Activated CD4-positive, alpha-beta T cell treated with anti-CD3 and anti-CD28 coated beads, Interleukin-2, amount 50 U/mL, for 16 hours (primary cell): ENCODE measurements at regions not wholly inside any gene's neighbourhood (a gene's known extent, or its start where the extent isn't known, plus 50 kb on each side); places are given as distances from the start of the nearest gene placed in this dataset.
A peak's percentile ranks its signal among the peaks of the same experiment; 100 is the strongest.
"Not testable (repeated sequence)": the region's sequence is repeated elsewhere in the genome, so short reads cannot be mapped to it uniquely, and the experiment has no call there.

Experiments
- DNase-seq: peaks from one replicate; pipeline ENCODE4 v3.0.0-alpha.2; 2020

GRCh38 chr14:45970621-45971020, 681.0 kb downstream of the RPL10L start:
- DNase-seq = no peak

GRCh38 chr14:45968037-45968436, 683.5 kb downstream of the RPL10L start:
- DNase-seq = no peak

- DNase-seq = no peak
These were observed 696.5 kb upstream of the MIS18BP1 start for GRCh38 chr14:45949479-45949878.

DNA sequence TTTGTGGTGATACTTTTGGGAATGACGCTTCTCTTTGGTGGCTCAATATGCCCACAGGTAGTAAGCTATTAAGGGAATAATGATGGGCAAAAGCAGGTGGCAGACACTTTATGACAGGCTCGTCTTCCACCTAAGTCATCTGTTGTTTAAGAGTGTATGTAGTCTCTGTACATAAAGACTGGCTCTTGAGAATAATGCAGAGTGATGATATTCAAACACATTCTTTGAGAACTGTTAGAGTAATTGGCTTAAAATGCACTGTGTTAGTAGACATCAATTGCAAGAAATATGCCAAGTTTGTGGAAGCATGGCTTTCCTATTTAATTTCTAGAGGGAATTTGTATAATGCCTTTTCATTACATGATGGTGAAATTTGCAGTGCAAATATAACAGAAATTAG, 694.8 kb upstream of the MIS18BP1 start:
- DNase-seq = no peak

DNA sequence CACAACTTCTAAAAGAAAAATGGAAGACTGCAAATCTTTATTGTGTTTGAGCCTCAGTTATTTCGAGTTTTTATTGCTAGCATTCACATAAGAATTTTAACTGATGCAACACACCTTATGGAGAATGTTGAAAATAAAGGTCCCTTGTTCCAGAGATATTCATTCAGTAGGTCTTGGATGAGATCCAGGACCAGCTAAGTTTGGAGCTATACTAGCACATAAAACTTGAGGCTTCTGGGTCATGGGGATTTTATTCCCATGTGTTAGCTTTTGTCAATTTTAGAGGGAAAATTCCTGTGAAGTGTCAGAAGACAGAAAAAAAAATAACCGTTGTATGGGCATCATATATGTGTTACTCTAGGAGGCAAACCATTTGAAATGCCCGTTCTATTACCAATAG, 693.2 kb upstream of the MIS18BP1 start:
- DNase-seq = no peak

DNA sequence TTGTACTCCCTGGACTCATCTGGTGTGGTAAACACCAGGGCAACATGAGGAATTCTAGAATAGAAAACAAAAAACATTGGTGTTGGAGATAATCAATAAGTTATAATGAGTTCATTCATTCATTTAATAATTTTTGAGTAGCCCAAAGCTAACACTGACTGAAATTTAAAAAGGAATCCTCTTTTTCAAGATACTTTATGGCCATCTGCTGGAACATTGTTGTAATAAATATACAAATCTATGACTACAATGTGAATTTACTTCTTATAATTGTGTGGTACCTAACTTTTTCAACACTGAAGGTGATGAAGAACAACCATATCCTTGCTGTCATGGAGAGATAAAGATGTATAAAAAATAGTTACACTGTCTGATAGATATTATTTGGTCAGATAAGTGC, 687.3 kb upstream of the MIS18BP1 start:
- DNase-seq = no peak

GRCh38 chr14:45939572-45939971, 686.6 kb upstream of the MIS18BP1 start:
- DNase-seq = no peak

DNA sequence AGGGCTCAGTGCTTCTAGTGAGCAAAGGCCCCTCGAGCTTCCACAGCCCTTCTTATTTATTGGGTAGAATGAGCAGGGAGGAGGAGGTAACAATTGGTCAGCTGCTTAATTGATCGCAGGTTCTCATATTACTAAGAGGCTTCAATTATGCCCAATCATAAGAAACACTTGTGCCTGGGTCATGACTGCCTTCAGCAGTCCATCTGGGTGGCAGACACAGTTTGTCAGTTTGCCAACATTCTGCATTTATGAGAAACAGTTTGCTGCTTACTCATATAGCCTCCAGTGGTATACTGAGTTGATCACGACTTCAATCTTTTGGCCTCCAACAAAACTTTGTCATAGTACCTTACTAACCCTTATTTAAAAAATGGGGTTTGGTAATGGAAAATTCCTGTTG, 667.0 kb upstream of the MIS18BP1 start:
- not testable (repeated sequence) for DNase-seq

DNA sequence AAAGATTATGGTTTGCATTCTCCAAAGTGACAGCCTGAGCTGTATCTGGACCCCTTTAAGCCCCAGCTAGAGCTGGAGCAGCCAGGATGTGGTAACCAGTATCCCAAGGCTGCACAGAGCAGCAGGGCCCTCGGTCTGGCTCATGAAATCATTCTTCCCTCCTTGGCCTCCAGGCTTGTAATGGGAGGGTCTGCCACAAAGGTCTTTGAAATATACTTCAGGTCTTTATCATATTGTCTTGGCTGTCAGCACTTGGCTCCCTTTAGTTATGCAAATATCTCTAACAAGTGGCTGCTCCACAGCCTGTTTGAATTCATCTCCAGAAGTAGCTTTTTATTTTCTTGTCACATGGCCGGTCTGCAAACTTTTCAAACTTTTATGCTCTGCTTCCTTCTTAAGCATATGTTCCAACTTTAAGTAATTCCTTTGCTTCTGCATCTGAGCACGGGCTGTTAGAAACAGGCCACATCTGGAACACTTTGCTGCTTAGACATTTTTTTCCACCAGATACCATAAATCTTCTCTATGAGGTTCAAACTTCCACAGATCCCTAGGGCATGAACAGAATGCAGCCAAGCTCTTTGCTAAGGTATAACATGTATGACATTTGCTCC, 663.4 kb upstream of the MIS18BP1 start:
- DNase-seq = no peak

GRCh38 chr14:45907782-45908181, 654.8 kb upstream of the MIS18BP1 start:
- no peak for DNase-seq

GRCh38 chr14:45906257-45906656, 653.3 kb upstream of the MIS18BP1 start:
- peak; percentile 8 for DNase-seq

GRCh38 chr14:45905672-45906071, 652.7 kb upstream of the MIS18BP1 start:
- DNase-seq = no peak

- DNase-seq = no peak
These were observed 651.3 kb upstream of the MIS18BP1 start for GRCh38 chr14:45904314-45904713.

DNA sequence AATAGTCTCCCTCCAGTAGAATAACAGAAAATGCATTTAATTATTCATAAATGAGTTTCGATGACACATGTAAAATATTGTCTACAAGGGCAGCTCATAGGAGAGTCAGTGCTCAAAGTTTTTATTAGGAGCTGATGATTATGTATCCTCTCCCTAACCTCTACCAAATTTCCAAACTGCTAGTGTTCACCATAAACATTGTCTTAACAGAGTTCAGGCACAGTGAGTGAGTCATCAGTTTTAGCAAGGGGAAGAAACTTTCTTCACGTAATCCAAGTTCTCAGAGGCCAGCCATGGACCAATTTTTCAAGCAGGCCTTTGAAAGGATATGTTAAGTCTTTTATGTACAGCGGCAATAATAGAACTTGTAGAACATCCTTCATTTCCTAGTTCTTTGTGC, 649.2 kb upstream of the MIS18BP1 start:
- no peak for DNase-seq

- no peak for DNase-seq
These were observed 644.4 kb upstream of the MIS18BP1 start for GRCh38 chr14:45897439-45897838.

DNA sequence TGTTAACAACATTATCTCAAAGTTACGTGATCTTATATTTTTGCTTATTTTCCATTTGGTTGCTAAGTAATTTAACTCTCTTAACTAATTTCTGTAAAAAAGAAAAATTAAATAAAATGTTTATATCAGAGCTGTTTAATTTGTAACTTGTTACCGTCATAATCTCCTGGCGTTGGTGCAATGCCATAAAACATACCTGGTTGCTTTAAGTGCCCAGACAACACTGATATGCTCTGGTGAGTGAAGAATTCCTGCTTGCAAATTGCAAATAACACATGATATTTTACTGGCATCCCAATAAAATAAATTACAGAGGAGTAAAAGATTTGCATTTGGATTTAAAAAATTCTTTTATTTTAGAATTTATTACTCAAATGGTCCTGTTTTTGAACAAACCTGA, 640.1 kb upstream of the MIS18BP1 start:
- no peak for DNase-seq

DNA sequence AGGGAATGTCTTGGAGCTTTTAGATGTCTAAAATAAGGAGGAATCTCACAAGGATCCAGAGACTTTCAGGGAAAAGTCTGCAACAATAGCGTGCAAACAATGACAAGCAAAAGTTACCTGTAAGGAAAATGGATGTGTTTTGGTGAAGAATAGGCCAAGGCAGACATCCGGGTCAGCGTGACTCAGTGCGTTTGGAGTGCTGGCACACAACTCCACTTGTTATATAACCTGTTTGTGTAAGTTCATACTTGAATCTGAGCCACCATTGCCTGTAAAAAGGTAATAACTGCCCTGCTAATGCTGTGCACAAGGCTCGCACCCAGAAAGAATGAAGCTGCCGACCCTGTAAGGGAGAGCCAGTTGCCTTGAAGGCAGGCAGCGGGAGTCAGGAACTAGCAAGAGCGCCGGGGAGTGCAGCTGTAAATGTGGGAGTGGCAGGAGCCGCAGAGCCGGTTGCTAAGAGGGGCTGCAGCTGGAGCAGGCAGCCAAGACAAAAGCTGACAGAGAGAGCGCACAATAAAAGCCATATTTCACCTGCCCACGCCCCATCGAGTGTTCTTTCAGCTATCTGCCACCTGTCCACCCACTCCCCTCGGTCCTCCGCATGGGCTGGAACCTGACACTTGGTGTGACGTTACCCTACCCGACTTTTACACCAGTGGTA, 638.5 kb upstream of the MIS18BP1 start:
- DNase-seq = no peak

GRCh38 chr14:45888766-45889285, 635.8 kb upstream of the MIS18BP1 start:
- not testable (repeated sequence) for DNase-seq

DNA sequence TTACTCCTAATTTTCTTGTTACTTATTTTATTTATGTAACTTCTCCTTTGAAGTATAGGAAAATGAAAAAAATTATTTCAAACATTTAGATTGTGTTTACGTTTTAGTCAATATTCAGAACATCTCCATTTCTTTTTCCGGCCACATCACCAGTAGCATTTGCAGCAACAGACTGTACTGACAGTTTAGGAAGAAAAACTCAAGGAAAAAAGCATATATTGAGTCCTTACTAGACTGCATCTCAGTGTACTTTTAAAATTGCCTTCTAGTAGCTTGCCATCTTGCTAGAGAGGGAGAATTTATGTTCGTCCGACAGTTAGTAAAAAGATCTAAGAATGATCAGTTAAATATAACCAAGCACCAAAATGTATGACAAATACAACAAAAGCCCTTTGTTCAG, 625.0 kb upstream of the MIS18BP1 start:
- DNase-seq = no peak

- no peak for DNase-seq
These were observed 615.9 kb upstream of the MIS18BP1 start for GRCh38 chr14:45868863-45869262.

DNA sequence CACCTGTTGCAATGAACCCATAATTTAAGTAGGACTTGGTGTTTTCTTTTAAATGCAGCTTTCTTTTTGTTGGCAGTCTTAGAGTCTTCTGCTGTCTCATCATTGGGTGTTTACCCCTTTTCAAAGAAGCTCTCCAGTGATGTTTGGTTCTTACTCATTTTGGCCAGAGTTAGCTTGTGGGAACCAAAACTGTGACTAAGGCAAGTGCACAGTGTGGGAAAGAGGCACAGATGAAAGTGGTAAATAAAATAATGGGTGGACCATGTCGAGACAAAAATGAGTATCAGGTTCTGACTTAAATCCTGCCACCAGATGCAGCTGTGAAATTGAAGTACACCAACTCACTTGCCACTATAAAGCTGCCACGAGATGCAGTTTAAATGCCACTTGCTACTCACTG, 615.4 kb upstream of the MIS18BP1 start:
- DNase-seq = peak; percentile 1

DNA sequence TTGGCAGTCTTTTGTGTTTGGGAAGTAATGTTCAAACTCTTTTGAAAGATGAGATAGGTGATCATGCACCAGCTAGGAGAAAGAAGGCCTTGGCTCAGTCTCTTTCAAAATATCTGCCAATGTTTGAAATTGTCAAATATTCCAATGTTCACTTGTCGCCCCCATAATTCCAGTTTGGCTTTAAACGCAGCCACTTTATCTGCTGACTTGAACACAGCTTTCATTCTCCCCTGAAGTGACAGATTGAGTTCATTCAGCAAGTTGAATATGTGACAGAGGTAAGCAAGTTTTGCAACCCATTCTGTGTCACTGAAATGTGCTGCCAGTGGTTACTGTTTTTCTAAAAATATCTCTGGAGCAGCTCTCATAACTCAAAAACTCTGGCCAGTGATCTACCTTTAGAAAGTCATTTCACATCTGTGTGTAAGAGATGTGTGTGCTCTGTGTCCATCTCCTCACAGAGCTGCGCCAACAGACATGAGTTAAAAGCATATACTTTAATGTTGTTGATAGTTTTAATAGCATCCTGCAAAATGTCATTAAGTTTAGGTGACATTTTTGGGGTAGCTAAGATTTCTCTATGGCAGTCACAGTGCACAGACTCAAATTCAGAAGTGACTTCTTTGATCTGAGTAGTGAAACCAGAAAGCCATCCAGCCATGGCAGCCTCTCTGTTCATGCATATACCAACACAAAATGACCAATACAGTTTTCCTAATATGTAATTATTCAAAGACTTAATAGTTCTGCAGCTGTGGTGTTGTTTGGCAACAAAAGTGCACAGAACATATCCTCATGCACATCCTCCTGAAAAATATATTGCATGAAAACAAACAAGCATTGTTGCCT, 614.3 kb upstream of the MIS18BP1 start:
- no peak for DNase-seq

- no peak for DNase-seq
These were observed 585.6 kb upstream of the MIS18BP1 start for GRCh38 chr14:45838597-45838996.

DNA sequence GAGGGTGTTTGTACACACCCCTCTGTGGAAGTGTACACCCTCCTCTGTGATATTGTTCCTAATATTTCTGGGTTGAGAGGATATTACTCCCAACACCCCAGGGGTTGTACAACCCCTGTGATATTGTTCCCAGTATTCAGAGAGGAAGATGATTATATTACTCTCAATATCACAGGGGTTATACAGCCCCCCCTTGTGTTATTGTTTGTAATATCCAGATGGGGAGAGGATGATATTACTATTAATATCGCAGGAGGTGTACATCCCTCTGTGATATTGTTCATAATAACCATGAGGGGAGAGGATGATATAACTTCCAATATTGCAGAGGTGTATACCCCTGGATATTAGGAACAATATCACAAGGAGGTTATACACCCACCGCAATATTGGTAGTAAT, 566.1 kb upstream of the MIS18BP1 start:
- DNase-seq = no peak
